ENCODE measurements at regions not wholly inside any gene's neighbourhood (a gene's known extent, or its start where the extent isn't known, plus 50 kb on each side); places are given as distances from the start of the nearest gene placed in this dataset.

- TF ChIP-seq, protein P1, sequence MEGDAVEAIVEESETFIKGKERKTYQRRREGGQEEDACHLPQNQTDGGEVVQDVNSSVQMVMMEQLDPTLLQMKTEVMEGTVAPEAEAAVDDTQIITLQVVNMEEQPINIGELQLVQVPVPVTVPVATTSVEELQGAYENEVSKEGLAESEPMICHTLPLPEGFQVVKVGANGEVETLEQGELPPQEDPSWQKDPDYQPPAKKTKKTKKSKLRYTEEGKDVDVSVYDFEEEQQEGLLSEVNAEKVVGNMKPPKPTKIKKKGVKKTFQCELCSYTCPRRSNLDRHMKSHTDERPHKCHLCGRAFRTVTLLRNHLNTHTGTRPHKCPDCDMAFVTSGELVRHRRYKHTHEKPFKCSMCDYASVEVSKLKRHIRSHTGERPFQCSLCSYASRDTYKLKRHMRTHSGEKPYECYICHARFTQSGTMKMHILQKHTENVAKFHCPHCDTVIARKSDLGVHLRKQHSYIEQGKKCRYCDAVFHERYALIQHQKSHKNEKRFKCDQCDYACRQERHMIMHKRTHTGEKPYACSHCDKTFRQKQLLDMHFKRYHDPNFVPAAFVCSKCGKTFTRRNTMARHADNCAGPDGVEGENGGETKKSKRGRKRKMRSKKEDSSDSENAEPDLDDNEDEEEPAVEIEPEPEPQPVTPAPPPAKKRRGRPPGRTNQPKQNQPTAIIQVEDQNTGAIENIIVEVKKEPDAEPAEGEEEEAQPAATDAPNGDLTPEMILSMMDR (IDR thresholded peaks at IDR 0.05; ENCODE audit: low read length) = no peak
- TF ChIP-seq EZH2 (optimal IDR thresholded peaks at IDR 0.05; ENCODE audit: low read depth, low read length) = no peak
These were observed 728.7 kb upstream of the ID2 start for GRCh38 chr2:7953195-7953594.
